MV-4-11 (cell line): ENCODE measurements at regions not wholly inside any gene's neighbourhood (a gene's known extent, or its start where the extent isn't known, plus 50 kb on each side); places are given as distances from the start of the nearest gene placed in this dataset.

Experiments
- DNase-seq: peaks from one replicate; lab custom pipeline; 2025; lab: John Stamatoyannopoulos, UW

- DNase-seq, result no peak
Measured at GRCh38 chr9:19510907-19511306, 102.1 kb downstream of the ACER2 start.
